Astrocyte (in vitro differentiated cells and primary cell): ENCODE measurements at regions not wholly inside any gene's neighbourhood (a gene's known extent, or its start where the extent isn't known, plus 50 kb on each side); places are given as distances from the start of the nearest gene placed in this dataset.

ENCODE experiments used
- CTCF ChIP-seq: IDR thresholded peaks from 2 replicates; pipeline ENCODE4 v1.5.1; 2011; ENCODE audit warnings: low read depth, mild to moderate bottlenecking, inconsistent platforms, low read length, moderate library complexity; ENCODE audit not compliant: insufficient read depth
- EZH2 ChIP-seq: IDR thresholded peaks from 2 replicates; pipeline ENCODE4 v1.6.1; 2012; ENCODE audit warnings: mild to moderate bottlenecking, low read length, inconsistent platforms; ENCODE audit not compliant: insufficient read depth

- TF ChIP-seq CTCF (no peak), EZH2 (no peak)
Observed at GRCh38 chr9:82489201-82489821, 500.7 kb downstream of the SPATA31D1 start.
